Stomach smooth muscle (tissue), 2 donors: ENCODE measurements at regions not wholly inside any gene's neighbourhood (a gene's known extent, or its start where the extent isn't known, plus 50 kb on each side); places are given as distances from the start of the nearest gene placed in this dataset.

Experiments used
- H3K27ac ChIP-seq: one replicate; pipeline ENCODE4 v1.7.0; 2013; ENCODE audit warnings: mild to moderate bottlenecking, low read length, inconsistent platforms
- H3K27me3 ChIP-seq, 2 donors: one replicate each; pipeline ENCODE4 v1.7.0; 2013; ENCODE audit warnings: low read length in 2 of 2; ENCODE audit not compliant: insufficient read depth in 2 of 2, control insufficient read depth in 1 of 2
- H3K36me3 ChIP-seq, 2 donors: one replicate each; pipeline ENCODE4 v1.7.0; 2013; ENCODE audit warnings: low read length in 2 of 2; ENCODE audit not compliant: control insufficient read depth in 2 of 2, insufficient read depth in 2 of 2
- H3K4me1 ChIP-seq: one replicate; pipeline ENCODE4 v1.7.0; 2013; ENCODE audit warnings: low read length; ENCODE audit not compliant: control insufficient read depth, insufficient read depth
- H3K4me3 ChIP-seq, 2 donors: one replicate each; pipeline ENCODE4 v1.7.0; 2013; ENCODE audit warnings: low read length in 2 of 2
- H3K9ac ChIP-seq, 2 donors: one replicate each; pipeline ENCODE4 v1.7.0; 2013; ENCODE audit warnings: low read length in 2 of 2, mild to moderate bottlenecking in 1 of 2
- H3K9me3 ChIP-seq, 2 donors: one replicate each; pipeline ENCODE4 v1.7.0; 2013; ENCODE audit warnings: low read length in 2 of 2; ENCODE audit not compliant: control insufficient read depth in 2 of 2
- donor health status: healthy.
- donor health status: Pancreatic carcinoma.

DNA sequence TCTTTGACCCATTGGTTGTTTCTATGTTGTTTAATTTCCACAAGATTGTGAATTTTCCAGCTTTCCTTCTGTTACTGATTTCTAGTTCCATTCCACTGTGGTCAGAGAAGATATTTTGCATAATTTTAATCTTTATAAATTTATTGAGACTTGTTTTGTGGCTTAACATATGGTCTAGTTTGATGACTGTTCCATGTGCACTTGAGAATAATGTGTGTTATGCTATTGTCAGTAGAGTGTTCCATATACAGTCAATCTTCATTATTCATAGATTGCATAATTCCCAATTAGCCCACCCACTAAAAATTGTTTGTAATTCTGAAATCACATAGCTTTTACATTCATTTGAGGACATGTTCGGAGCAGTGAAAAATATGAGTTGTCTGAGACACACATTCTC is 346.1 kb upstream of the DDI1 start:
- Histone ChIP-seq H3K9me3 (no peaks in the 10 kb centered on the region), H3K27ac (no peak overlapping the region), H3K27me3 (no peaks in the 10 kb centered on the region), H3K4me3 (no peak overlapping the region), H3K9ac (no peak overlapping the region), H3K36me3 (no peaks in the 10 kb centered on the region), H3K4me1 (no peaks in the 10 kb centered on the region)

DNA sequence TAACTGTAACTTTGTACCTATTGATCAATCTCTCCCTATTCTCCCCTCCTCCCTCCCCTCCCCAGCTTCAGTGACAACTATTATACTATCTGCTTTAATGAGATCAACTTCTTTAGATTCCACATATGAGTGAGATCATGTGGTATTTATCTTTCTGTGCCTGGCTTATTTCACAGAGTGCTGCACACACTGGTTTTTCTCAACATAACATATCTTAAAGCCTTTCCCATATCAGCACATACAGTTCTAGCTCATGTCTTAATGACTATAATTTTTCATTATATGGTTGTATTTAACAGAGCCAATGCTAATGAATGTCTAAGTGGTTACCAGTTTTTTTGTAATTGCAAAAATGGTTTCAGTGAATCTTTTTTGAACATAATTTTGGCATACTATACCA is 340.3 kb upstream of the DDI1 start:
- Histone ChIP-seq H3K4me3 (no peak overlapping the region), H3K9me3 (no peaks in the 10 kb centered on the region), H3K4me1 (no peaks in the 10 kb centered on the region), H3K27me3 (no peaks in the 10 kb centered on the region), H3K9ac (no peak overlapping the region), H3K36me3 (no peaks in the 10 kb centered on the region), H3K27ac (no peak overlapping the region)

DNA sequence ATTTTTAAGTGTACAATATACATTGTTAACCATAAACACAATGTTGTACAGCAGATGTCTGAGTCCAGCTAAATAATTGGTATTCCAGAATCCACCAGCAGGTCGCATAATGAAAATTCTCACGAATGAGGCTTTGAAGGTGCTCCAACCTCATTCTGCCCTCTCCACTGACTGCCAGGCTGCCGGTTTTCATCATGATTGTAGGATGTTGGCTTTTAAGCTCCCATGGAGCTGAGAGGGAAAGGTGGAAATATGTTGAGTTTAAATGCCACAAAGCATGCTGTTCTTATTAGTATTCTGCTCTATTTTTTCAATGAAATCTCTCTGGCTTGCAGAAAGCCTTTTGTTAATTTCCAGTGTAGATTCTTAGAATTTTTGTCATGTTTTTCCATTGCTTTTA is 337.2 kb upstream of the DDI1 start:
- Histone ChIP-seq H3K9me3 (no peaks in the 10 kb centered on the region), H3K27ac (no peak overlapping the region), H3K4me1 (no peaks in the 10 kb centered on the region), H3K4me3 (no peak overlapping the region), H3K27me3 (no peaks in the 10 kb centered on the region), H3K9ac (no peak overlapping the region), H3K36me3 (no peaks in the 10 kb centered on the region)

DNA sequence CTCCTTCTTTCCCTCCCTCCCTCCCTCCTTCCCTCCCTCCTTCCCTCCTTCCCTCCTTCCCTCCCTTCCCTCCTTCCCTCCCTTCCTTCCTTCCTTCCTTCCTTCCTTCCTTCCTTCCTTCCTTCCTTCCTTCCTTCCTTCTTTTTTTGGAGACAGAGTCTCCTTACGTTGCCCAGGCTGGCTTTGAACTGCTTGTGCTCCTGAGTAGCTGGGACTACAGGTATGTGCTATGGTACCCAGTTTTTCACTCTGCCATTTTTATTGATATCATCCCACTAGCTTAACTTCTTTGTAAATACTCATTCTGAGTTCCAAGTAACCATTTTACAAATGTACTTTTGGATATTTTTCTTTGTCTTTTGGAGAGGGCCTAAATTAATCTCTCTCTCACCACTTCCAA is 336.8 kb upstream of the DDI1 start:
- Histone ChIP-seq H3K9me3 (no peaks in the 10 kb centered on the region), H3K27ac (no peak overlapping the region), H3K4me1 (no peaks in the 10 kb centered on the region), H3K4me3 (no peak overlapping the region), H3K36me3 (no peaks in the 10 kb centered on the region), H3K9ac (no peak overlapping the region), H3K27me3 (no peaks in the 10 kb centered on the region)

DNA sequence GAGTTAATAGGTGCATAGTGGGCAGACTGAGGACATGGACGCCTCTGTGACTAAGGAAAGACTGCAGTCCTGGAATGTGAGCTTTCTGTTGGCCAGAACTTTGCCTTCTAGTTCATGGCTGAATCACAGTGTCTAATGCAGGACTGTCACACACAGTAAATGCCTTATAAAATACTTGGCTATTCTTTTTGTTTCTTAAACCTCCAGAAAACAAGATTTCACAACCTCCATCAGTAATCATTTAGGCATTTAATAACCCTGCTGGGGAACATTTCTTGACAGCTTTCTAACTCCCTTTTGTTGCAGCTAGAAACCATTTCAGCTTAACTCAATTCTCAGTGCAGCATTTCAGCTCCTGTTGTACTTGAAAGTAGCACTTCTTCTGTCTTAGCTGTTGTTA is 335.8 kb upstream of the DDI1 start:
- no peaks in the 10 kb centered on the region for H3K36me3 ChIP-seq
- H3K4me1 ChIP-seq, result no peaks in the 10 kb centered on the region
- H3K9ac ChIP-seq, result no peak overlapping the region
- H3K9me3 ChIP-seq, result no peaks in the 10 kb centered on the region
- no peak overlapping the region for H3K27ac ChIP-seq
- H3K4me3 ChIP-seq, result no peak overlapping the region
- H3K27me3 ChIP-seq, result no peaks in the 10 kb centered on the region

DNA sequence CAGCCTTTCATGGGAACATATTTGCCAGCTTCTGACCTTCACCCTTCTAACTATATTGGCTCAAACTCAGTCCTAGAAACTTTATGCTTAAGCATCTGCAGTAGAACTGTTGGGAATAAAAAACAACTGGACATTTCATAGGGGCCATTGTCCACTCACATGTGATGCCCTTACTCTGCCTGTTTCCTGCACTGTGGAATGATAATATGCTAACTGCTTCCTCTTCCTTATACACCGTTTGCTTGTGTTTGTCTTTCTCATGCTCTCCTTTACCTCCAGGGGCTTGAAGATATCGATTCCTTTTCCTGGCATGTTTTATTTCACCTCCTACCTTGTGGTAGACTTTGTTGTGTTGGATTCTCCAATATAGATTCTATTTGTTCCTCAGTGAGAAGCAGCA is 333.0 kb upstream of the DDI1 start:
- H3K36me3 ChIP-seq, result no peaks in the 10 kb centered on the region
- H3K4me3 ChIP-seq, result no peak overlapping the region
- H3K9me3 ChIP-seq, result no peaks in the 10 kb centered on the region
- no peaks in the 10 kb centered on the region for H3K27me3 ChIP-seq
- no peak overlapping the region for H3K9ac ChIP-seq
- H3K27ac ChIP-seq, result no peak overlapping the region
- H3K4me1 ChIP-seq, result no peaks in the 10 kb centered on the region

DNA sequence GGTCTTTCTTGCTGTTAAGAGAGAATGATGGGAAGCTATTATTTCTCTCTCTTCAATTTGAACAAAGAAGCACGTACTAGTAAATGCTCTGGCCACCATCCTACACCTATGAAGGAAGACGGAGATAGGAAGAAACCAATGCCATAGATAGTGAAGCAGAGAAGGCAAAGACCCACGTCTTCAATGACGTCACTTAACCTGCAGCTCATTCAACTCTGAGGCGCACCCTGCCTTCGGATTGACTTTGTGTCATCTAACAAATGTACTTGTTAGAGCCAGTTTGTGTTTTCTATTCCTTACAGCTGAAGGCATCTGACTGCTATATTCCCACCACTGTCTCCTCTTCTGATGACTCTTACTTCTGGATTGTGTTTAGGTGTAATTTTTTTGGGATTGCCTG is 332.5 kb upstream of the DDI1 start:
- H3K36me3 ChIP-seq, result no peaks in the 10 kb centered on the region
- no peak overlapping the region for H3K27ac ChIP-seq
- no peak overlapping the region for H3K9ac ChIP-seq
- no peaks in the 10 kb centered on the region for H3K9me3 ChIP-seq
- H3K4me3 ChIP-seq, result no peak overlapping the region
- H3K27me3 ChIP-seq, result no peaks in the 10 kb centered on the region
- H3K4me1 ChIP-seq, result no peaks in the 10 kb centered on the region

DNA sequence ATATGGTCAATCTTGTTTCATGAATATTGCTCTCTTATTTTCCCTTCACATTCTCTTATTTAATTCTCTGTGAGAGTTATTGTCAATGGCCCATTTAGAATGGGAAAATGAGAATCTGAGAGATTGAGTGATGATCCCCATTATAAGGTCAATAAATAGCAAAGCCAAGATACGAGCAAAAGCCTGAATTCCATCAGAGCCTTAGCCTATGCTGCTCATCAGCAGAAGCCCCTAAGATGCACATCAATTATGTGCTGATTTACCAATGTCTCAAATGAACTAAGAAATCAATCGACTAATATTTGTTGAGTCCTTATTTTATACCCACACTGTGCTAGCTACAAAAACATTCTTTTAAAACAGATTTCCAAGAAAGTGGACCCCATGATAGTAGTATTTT is 330.8 kb upstream of the DDI1 start:
- H3K4me1 ChIP-seq, result no peaks in the 10 kb centered on the region
- H3K9ac ChIP-seq, result no peak overlapping the region
- no peaks in the 10 kb centered on the region for H3K9me3 ChIP-seq
- no peaks in the 10 kb centered on the region for H3K36me3 ChIP-seq
- H3K27me3 ChIP-seq, result no peaks in the 10 kb centered on the region
- H3K27ac ChIP-seq, result no peak overlapping the region
- H3K4me3 ChIP-seq, result no peak overlapping the region

DNA sequence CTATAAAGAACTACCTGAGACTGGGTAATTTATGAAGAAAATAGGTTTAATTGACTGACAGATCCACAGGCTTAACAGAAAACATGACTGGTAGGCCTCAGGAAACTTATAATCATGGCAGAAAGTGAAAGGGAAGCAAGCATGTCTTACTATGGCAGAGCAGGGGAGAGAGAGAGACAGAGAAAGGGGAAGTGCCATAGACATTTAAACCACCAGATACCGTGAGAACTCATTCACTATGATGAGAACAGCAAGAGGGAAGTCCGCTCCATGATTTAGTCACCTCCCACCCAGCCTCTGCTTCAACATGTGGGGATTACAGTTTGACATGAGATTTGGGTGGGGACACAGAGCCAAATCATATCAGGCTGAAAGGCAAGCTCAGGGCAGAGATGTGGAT is 327.1 kb upstream of the DDI1 start:
- Histone ChIP-seq H3K4me3 (no peak overlapping the region), H3K36me3 (no peaks in the 10 kb centered on the region), H3K27ac (no peak overlapping the region), H3K9ac (no peak overlapping the region), H3K27me3 (no peaks in the 10 kb centered on the region), H3K4me1 (no peaks in the 10 kb centered on the region), H3K9me3 (no peaks in the 10 kb centered on the region)

DNA sequence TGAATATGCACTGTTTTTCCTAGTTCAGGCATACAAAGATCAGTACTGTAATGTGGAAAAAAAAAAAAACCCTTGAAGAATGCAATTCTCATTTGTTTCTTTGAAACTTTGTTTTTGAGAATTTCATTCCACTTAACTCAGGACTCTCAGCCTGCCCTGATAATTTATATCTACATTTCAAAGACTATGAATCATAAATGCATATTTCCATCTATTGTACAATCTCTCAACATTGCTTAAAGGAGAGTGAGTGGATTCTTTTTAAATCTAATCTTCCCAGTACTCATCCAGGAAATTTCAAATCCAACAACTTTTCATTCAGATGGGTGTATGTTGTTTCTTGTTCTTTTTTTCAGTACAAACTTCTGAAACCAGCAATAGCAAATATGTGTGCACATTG is 322.2 kb upstream of the DDI1 start:
- no peaks in the 10 kb centered on the region for H3K27me3 ChIP-seq
- H3K27ac ChIP-seq, result no peak overlapping the region
- H3K9me3 ChIP-seq, result no peaks in the 10 kb centered on the region

DNA sequence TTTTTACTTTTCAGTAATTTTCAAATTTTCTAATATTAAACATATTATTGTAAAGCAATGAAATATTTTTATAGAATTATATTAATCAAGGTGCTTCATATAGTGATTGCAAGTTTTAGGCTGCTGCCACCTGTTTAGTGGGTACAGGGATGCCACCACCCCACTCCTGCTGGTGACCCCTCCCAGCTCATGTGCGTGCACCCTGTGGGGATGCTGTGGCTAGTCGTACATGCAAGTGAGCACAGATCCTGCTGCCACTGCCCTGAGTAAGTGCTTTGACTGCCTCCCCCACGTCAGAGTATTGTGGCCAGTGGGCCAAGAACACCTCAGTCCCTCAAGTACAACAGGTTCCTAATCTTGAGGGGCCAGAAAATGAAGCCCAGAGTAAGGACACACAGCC is 320.1 kb upstream of the DDI1 start:
- H3K27me3 ChIP-seq, result no peaks in the 10 kb centered on the region

More for the DNA sequence above, 322.2 kb upstream of the DDI1 start:
- no peaks in the 10 kb centered on the region for H3K36me3 ChIP-seq
- H3K4me1 ChIP-seq, result no peaks in the 10 kb centered on the region
- H3K4me3 ChIP-seq, result no peak overlapping the region
- no peak overlapping the region for H3K9ac ChIP-seq

DNA sequence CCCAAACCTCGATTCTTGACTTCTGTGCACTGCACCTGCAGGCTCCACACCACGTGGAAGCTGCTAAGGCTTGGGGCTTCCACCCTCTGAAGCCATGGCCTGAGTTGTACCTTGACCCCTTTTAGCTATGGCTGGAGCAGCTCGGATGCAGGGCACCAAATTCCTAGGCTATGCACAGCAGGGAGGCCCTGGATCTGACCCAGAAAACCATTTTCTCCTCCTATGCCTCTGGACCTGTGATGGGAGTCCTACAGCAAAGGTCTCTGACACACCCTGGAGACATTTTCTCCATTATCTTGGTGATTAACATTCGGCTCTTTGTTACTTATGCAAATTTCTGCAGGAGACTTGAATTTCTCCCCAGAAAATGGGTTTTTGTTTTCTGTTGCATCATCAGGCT is 309.2 kb upstream of the DDI1 start:
- no peaks in the 10 kb centered on the region for H3K9me3 ChIP-seq
- H3K4me1 ChIP-seq, result no peaks in the 10 kb centered on the region
- H3K9ac ChIP-seq, result no peak overlapping the region
- H3K4me3 ChIP-seq, result no peak overlapping the region
- no peaks in the 10 kb centered on the region for H3K27me3 ChIP-seq
- no peaks in the 10 kb centered on the region for H3K36me3 ChIP-seq
- H3K27ac ChIP-seq, result no peak overlapping the region

More for the DNA sequence above, 320.1 kb upstream of the DDI1 start:
- Histone ChIP-seq H3K27ac (no peak overlapping the region), H3K4me1 (no peaks in the 10 kb centered on the region), H3K9ac (no peak overlapping the region), H3K36me3 (no peaks in the 10 kb centered on the region), H3K9me3 (no peaks in the 10 kb centered on the region), H3K4me3 (no peak overlapping the region)
